B cell (primary cell): ENCODE measurements at regions not wholly inside any gene's neighbourhood (a gene's known extent, or its start where the extent isn't known, plus 50 kb on each side); places are given as distances from the start of the nearest gene placed in this dataset.

Experiments
- CTCF ChIP-seq: fragments of 200-600 bp; IDR thresholded peaks from one replicate; pipeline ENCODE4 v1.8.0; 2022; ENCODE audit warnings: antibody characterized with exemption, mild to moderate bottlenecking
- EZH2 ChIP-seq: IDR thresholded peaks from 2 replicates; pipeline ENCODE4 v1.6.1; 2012; ENCODE audit warnings: borderline replicate concordance, low read depth, mild to moderate bottlenecking, moderate library complexity, low read length; ENCODE audit not compliant: insufficient read depth, poor library complexity, severe bottlenecking

- TF ChIP-seq CTCF (no peak), EZH2 (no peak)
Measured at GRCh38 chr7:114108510-114108909, 189.7 kb upstream of the PPP1R3A start.
